ENCODE measurements at regions not wholly inside any gene's neighbourhood (a gene's known extent, or its start where the extent isn't known, plus 50 kb on each side); places are given as distances from the start of the nearest gene placed in this dataset.

DNA sequence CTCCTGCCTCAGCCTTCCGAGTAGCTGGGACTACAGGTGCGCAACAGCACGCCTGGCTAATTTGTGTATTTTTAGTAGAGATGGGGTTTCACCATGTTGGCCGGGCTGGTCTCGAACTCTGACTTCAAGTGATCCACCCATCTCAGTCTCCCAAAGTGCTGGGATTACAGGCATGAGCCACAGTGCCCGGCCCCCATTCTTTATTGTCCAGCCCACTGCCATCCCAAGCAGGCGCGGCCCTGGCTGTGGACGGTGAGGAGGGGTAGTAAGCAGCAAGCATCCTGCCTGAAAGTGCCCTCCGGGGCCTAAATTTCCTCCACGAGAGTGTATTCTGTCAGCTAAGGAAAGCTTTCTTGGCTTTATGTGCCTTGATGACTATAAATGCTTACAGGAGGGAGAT, 113.2 kb upstream of the CSF3R start:
- TF ChIP-seq ZNF8 (CRISPR knock-in tag; IDR thresholded peaks at IDR 0.05) (no peak), ARNTL (CRISPR knock-in tag; IDR thresholded peaks at IDR 0.05; ENCODE audit: borderline replicate concordance, low read depth) (no peak), SNAI2 (CRISPR knock-in tag; IDR thresholded peaks at IDR 0.05) (no peak)
- TF ChIP-seq, protein P1, sequence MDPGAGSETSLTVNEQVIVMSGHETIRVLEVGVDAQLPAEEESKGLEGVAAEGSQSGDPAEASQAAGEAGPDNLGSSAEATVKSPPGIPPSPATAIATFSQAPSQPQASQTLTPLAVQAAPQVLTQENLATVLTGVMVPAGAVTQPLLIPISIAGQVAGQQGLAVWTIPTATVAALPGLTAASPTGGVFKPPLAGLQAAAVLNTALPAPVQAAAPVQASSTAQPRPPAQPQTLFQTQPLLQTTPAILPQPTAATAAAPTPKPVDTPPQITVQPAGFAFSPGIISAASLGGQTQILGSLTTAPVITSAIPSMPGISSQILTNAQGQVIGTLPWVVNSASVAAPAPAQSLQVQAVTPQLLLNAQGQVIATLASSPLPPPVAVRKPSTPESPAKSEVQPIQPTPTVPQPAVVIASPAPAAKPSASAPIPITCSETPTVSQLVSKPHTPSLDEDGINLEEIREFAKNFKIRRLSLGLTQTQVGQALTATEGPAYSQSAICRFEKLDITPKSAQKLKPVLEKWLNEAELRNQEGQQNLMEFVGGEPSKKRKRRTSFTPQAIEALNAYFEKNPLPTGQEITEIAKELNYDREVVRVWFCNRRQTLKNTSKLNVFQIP (CRISPR knock-in tag; IDR thresholded peaks at IDR 0.05; ENCODE audit: borderline replicate concordance, low read depth) = no peak
- TF ChIP-seq, protein P2, sequence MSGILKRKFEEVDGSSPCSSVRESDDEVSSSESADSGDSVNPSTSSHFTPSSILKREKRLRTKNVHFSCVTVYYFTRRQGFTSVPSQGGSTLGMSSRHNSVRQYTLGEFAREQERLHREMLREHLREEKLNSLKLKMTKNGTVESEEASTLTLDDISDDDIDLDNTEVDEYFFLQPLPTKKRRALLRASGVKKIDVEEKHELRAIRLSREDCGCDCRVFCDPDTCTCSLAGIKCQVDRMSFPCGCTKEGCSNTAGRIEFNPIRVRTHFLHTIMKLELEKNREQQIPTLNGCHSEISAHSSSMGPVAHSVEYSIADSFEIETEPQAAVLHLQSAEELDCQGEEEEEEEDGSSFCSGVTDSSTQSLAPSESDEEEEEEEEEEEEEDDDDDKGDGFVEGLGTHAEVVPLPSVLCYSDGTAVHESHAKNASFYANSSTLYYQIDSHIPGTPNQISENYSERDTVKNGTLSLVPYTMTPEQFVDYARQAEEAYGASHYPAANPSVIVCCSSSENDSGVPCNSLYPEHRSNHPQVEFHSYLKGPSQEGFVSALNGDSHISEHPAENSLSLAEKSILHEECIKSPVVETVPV (CRISPR knock-in tag; IDR thresholded peaks at IDR 0.05) = no peak
- ATAC-seq = no peak

DNA sequence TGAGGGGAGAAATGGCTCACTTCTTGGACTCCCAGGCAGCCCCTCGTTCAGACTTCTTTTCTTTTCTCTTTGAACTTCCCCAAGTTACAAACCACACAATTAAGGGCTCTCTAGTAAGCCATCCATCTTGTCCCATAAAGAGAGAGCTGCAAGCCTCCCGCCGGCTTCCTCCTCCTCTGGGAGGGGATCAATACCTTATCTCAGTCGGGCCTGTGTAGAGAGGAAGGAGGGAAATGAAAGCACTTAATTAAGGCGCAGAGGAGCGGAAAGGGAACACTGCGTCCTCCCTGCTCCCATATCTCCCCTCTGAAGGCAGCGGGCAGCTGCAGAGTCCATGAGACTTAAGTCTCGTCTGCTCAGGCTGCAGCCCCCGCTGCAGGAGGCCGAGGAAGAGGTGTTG, 112.6 kb upstream of the CSF3R start:
- ATAC-seq = no peak
- TF ChIP-seq, protein P1 (CRISPR knock-in tag; IDR thresholded peaks at IDR 0.05; ENCODE audit: borderline replicate concordance, low read depth) = no peak
- TF ChIP-seq, protein P3, sequence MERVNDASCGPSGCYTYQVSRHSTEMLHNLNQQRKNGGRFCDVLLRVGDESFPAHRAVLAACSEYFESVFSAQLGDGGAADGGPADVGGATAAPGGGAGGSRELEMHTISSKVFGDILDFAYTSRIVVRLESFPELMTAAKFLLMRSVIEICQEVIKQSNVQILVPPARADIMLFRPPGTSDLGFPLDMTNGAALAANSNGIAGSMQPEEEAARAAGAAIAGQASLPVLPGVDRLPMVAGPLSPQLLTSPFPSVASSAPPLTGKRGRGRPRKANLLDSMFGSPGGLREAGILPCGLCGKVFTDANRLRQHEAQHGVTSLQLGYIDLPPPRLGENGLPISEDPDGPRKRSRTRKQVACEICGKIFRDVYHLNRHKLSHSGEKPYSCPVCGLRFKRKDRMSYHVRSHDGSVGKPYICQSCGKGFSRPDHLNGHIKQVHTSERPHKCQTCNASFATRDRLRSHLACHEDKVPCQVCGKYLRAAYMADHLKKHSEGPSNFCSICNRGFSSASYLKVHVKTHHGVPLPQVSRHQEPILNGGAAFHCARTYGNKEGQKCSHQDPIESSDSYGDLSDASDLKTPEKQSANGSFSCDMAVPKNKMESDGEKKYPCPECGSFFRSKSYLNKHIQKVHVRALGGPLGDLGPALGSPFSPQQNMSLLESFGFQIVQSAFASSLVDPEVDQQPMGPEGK (CRISPR knock-in tag; IDR thresholded peaks at IDR 0.05; ENCODE audit: borderline replicate concordance) = no peak
- no peak for TF ChIP-seq OSR1 (CRISPR knock-in tag; IDR thresholded peaks at IDR 0.05)
- TF ChIP-seq ESRRG (CRISPR knock-in tag; IDR thresholded peaks at IDR 0.05) = no peak
- TF ChIP-seq, protein P2 (CRISPR knock-in tag; IDR thresholded peaks at IDR 0.05) = no peak
- no peak for TF ChIP-seq GLIS3 (CRISPR knock-in tag; IDR thresholded peaks at IDR 0.05)
- TF ChIP-seq TOX (CRISPR knock-in tag; IDR thresholded peaks at IDR 0.05; ENCODE audit: borderline replicate concordance) = no peak
- TF ChIP-seq ZFP3 (CRISPR knock-in tag; IDR thresholded peaks at IDR 0.05) = no peak
- TF ChIP-seq PPARA (CRISPR knock-in tag; IDR thresholded peaks at IDR 0.05; ENCODE audit: borderline replicate concordance) = no peak
- no peak for TF ChIP-seq CSDC2 (CRISPR knock-in tag; IDR thresholded peaks at IDR 0.05)

DNA sequence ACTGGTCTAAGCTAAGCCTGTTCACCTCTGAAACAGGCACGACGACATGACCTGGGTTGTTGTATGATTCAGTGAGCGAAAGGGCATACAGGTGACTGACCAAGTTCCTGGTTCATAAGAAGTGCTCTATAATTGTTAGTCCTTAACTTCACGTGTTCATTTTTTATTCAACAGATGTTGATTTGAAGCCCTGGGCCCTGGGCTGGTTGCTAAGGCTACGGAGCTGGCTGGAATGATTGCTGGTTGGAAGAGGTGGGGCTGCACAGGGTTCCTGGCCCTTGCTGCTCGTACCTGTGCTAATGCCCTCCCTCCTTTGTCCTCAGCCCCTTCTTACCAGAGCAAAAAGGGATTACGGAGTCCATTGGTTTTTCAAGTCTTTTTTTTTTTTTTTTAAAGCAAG, 111.3 kb upstream of the CSF3R start:
- no peak for ATAC-seq
- TF ChIP-seq ZFP30 (CRISPR knock-in tag; IDR thresholded peaks at IDR 0.05) = no peak
- TF ChIP-seq, protein P4, sequence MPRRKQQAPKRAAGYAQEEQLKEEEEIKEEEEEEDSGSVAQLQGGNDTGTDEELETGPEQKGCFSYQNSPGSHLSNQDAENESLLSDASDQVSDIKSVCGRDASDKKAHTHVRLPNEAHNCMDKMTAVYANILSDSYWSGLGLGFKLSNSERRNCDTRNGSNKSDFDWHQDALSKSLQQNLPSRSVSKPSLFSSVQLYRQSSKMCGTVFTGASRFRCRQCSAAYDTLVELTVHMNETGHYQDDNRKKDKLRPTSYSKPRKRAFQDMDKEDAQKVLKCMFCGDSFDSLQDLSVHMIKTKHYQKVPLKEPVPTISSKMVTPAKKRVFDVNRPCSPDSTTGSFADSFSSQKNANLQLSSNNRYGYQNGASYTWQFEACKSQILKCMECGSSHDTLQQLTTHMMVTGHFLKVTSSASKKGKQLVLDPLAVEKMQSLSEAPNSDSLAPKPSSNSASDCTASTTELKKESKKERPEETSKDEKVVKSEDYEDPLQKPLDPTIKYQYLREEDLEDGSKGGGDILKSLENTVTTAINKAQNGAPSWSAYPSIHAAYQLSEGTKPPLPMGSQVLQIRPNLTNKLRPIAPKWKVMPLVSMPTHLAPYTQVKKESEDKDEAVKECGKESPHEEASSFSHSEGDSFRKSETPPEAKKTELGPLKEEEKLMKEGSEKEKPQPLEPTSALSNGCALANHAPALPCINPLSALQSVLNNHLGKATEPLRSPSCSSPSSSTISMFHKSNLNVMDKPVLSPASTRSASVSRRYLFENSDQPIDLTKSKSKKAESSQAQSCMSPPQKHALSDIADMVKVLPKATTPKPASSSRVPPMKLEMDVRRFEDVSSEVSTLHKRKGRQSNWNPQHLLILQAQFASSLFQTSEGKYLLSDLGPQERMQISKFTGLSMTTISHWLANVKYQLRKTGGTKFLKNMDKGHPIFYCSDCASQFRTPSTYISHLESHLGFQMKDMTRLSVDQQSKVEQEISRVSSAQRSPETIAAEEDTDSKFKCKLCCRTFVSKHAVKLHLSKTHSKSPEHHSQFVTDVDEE (CRISPR knock-in tag; IDR thresholded peaks at IDR 0.05) = no peak
- TF ChIP-seq, protein P1 (CRISPR knock-in tag; IDR thresholded peaks at IDR 0.05; ENCODE audit: borderline replicate concordance, low read depth) = no peak
- no peak for TF ChIP-seq OSR1 (CRISPR knock-in tag; IDR thresholded peaks at IDR 0.05)
- no peak for TF ChIP-seq ISL1 (CRISPR knock-in tag; IDR thresholded peaks at IDR 0.05)
- no peak for TF ChIP-seq SNAI2 (CRISPR knock-in tag; IDR thresholded peaks at IDR 0.05)
- no peak for TF ChIP-seq TOX (CRISPR knock-in tag; IDR thresholded peaks at IDR 0.05; ENCODE audit: borderline replicate concordance)
- TF ChIP-seq, protein P2 (CRISPR knock-in tag; IDR thresholded peaks at IDR 0.05) = no peak
- no peak for TF ChIP-seq ZNF8 (CRISPR knock-in tag; IDR thresholded peaks at IDR 0.05)
- no peak for TF ChIP-seq ZNF70 (CRISPR knock-in tag; IDR thresholded peaks at IDR 0.05)
- no peak for TF ChIP-seq ESRRG (CRISPR knock-in tag; IDR thresholded peaks at IDR 0.05)
- no peak for TF ChIP-seq CSDC2 (CRISPR knock-in tag; IDR thresholded peaks at IDR 0.05)
